OCI-LY3 (cell line): ENCODE measurements at regions not wholly inside any gene's neighbourhood (a gene's known extent, or its start where the extent isn't known, plus 50 kb on each side); places are given as distances from the start of the nearest gene placed in this dataset.

ENCODE experiments used
- H2AFZ ChIP-seq: fragments of 200-600, 300-600 bp; shearing (Covaris generic); 2 replicates; pipeline ENCODE4 v1.6.0; 2014; ENCODE audit warnings: antibody characterized with exemption, low read depth, low read length
- H3K27ac ChIP-seq: fragments of 200-600, 300-600 bp; sonication (generic); 2 replicates; pipeline ENCODE4 v1.5.1; 2014; ENCODE audit warnings: mild to moderate bottlenecking, low read length, moderate library complexity, mixed read lengths
- H3K27me3 ChIP-seq: fragments of 200-600, 300-600 bp; sonication (generic); 2 replicates; pipeline ENCODE4 v1.6.1; 2014; ENCODE audit warnings: low read depth, low read length, mixed read lengths
- H3K36me3 ChIP-seq: fragments of 200-600, 300-600 bp; sonication (generic); replicated peaks from 2 replicates; pipeline ENCODE3; 2014; ENCODE audit warnings: low read depth, low read length, mixed read lengths
- H3K4me1 ChIP-seq: fragments of 300-600, 200-600 bp; sonication (generic); 2 replicates; pipeline ENCODE4 v1.6.1; 2014; ENCODE audit warnings: low read length, mixed read lengths
- H3K4me2 ChIP-seq: fragments of 200-600, 300-600 bp; sonication (generic); 2 replicates; pipeline ENCODE4 v1.6.1; 2014; ENCODE audit warnings: low read length, mixed read lengths
- H3K4me3 ChIP-seq: fragments of 300-600, 200-600 bp; sonication (generic); 2 replicates; pipeline ENCODE4 v1.5.1; 2014; ENCODE audit warnings: antibody characterized with exemption, mild to moderate bottlenecking, low read length, moderate library complexity
- H3K79me2 ChIP-seq: fragments of 300-600, 200-600 bp; shearing (Covaris generic); 2 replicates; pipeline ENCODE4 v1.6.1; 2014; ENCODE audit warnings: mild to moderate bottlenecking, low read length, mixed read lengths
- H3K9ac ChIP-seq: fragments of 300-600, 200-600 bp; shearing (Covaris generic); 2 replicates; pipeline ENCODE4 v1.6.0; 2014; ENCODE audit warnings: mild to moderate bottlenecking, low read length, moderate library complexity
- H3K9me3 ChIP-seq: fragments of 200-600, 300-600 bp; shearing (Covaris generic); 2 replicates; pipeline ENCODE4 v1.6.1; 2014; ENCODE audit warnings: low read length, mixed read lengths; ENCODE audit not compliant: insufficient read depth
- H4K20me1 ChIP-seq: fragments of 200-600, 300-600 bp; sonication (generic); 2 replicates; pipeline ENCODE4 v1.6.1; 2016; ENCODE audit warnings: low read length, mixed read lengths; ENCODE audit not compliant: insufficient read depth
- EZH2phosphoT487 ChIP-seq: fragments of 200-600 bp; shearing (Covaris generic); IDR thresholded peaks from 2 replicates; pipeline ENCODE4 v1.6.1; 2018; ENCODE audit warnings: antibody characterized with exemption, mixed run types, low read depth
- TF ChIP-seq, protein P1 (sequence below): fragments of 200-600, 300-600 bp; sonication (generic); IDR thresholded peaks from 2 replicates; pipeline ENCODE4 v1.5.1; 2014; ENCODE audit warnings: antibody characterized with exemption, low read length, low read depth

DNA sequence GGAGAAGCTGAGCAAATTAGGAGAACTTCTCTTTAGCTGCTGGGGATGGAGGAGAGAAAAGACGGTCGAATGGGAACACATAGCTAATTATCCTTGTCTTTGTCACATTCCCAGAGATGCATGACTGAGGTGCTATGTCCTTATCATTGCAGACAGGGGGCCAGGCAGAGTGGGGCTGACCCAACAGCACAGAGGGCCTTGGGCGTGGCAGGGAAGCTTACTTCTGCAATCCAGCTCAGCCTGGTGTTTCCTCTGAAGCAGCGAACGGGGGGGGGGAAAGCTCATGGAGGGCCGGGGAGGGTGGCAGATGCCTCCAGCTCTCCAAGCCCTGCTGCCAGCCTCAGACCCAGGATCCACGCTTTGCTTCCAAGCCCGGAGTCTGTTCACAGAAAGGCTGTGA, 50.8 kb upstream of the HOPX start:
- no peaks in the 10 kb centered on the region for H4K20me1 ChIP-seq
- no peak overlapping the region for H3K4me3 ChIP-seq
- no peak overlapping the region for H3K4me2 ChIP-seq
- no peak overlapping the region for H3K27ac ChIP-seq
- no peaks in the 10 kb centered on the region for H3K9me3 ChIP-seq
- no peak overlapping the region for H2AFZ ChIP-seq
- H3K27me3 ChIP-seq: peaks cover 9% of the 10 kb centered on the region; the same call in 1 of the 2 replicates
- no peak for TF ChIP-seq EZH2phosphoT487
- TF ChIP-seq, protein P1, sequence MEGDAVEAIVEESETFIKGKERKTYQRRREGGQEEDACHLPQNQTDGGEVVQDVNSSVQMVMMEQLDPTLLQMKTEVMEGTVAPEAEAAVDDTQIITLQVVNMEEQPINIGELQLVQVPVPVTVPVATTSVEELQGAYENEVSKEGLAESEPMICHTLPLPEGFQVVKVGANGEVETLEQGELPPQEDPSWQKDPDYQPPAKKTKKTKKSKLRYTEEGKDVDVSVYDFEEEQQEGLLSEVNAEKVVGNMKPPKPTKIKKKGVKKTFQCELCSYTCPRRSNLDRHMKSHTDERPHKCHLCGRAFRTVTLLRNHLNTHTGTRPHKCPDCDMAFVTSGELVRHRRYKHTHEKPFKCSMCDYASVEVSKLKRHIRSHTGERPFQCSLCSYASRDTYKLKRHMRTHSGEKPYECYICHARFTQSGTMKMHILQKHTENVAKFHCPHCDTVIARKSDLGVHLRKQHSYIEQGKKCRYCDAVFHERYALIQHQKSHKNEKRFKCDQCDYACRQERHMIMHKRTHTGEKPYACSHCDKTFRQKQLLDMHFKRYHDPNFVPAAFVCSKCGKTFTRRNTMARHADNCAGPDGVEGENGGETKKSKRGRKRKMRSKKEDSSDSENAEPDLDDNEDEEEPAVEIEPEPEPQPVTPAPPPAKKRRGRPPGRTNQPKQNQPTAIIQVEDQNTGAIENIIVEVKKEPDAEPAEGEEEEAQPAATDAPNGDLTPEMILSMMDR: no peak
- H3K79me2 ChIP-seq: no peaks in the 10 kb centered on the region
- no peaks in the 10 kb centered on the region for H3K36me3 ChIP-seq
- H3K9ac ChIP-seq: no peak overlapping the region
- H3K4me1 ChIP-seq: no peaks in the 10 kb centered on the region
